AG04450 (cell line): ENCODE measurements at regions not wholly inside any gene's neighbourhood (a gene's known extent, or its start where the extent isn't known, plus 50 kb on each side); places are given as distances from the start of the nearest gene placed in this dataset.

Experiments
- CTCF ChIA-PET: fragments of 300-600, 350-600 bp; formaldehyde crosslinking; extraction: SDS; loops from one replicate; lab custom pipeline; 2022; ENCODE audit warnings: antibody characterized with exemption, inconsistent platforms; lab: Charles Lee
- POLR2A ChIA-PET: fragments of 350-600 bp; formaldehyde crosslinking; extraction: SDS; loops from one replicate; lab custom pipeline; 2021; ENCODE audit warnings: antibody characterized with exemption, inconsistent platforms; lab: Yijun Ruan, JAX
- DNase-seq: peaks from one replicate; pipeline ENCODE4 v3.0.0-alpha.2; 2011; ENCODE audit warnings: low read depth, low spot score
- H3K27ac ChIP-seq: one replicate; pipeline ENCODE4 v1.5.1; 2012; ENCODE audit warnings: low read depth, low read length, control low read depth
- H3K27me3 ChIP-seq: one replicate; pipeline ENCODE4 v1.6.0; 2012; ENCODE audit warnings: low read length; ENCODE audit not compliant: control insufficient read depth, insufficient read depth
- H3K4me3 ChIP-seq: 2 replicates; pipeline ENCODE4 v1.5.1; 2011; ENCODE audit warnings: mild to moderate bottlenecking, low read depth, low read length, control low read depth
- H3K9me3 ChIP-seq: 2 replicates; pipeline ENCODE4 v1.5.1; 2012; ENCODE audit warnings: low read length; ENCODE audit not compliant: control insufficient read depth, insufficient read depth
- CTCF ChIP-seq: IDR thresholded peaks from 2 replicates; pipeline ENCODE4 v1.5.1; 2011; ENCODE audit warnings: low read depth, low read length, control low read depth, inconsistent platforms

GRCh38 chr18:78423811-78424210, 555.8 kb upstream of the SALL3 start:
- peaks cover 64% of the 10 kb centered on the region for H3K9me3 ChIP-seq
- no peak for DNase-seq
- H3K4me3 ChIP-seq: no peak overlapping the region
- ChIA-PET POLR2A (no interaction called here), CTCF (no interaction called here)
- TF ChIP-seq CTCF: no peak
- no peaks in the 10 kb centered on the region for H3K27me3 ChIP-seq
- no peak overlapping the region for H3K27ac ChIP-seq

GRCh38 chr18:78424403-78425018, 555.1 kb upstream of the SALL3 start:
- DNase-seq: no peak
- no peak overlapping the region for H3K27ac ChIP-seq
- ChIA-PET CTCF (no interaction called here), POLR2A (no interaction called here)
- no peaks in the 10 kb centered on the region for H3K27me3 ChIP-seq
- no peak overlapping the region for H3K4me3 ChIP-seq
- peaks cover 71% of the 10 kb centered on the region for H3K9me3 ChIP-seq
- TF ChIP-seq CTCF: no peak

- no peak for TF ChIP-seq CTCF
Measured at GRCh38 chr18:78425019-78425412, 554.6 kb upstream of the SALL3 start.

GRCh38 chr18:78427081-78427480, 552.5 kb upstream of the SALL3 start:
- Histone ChIP-seq H3K4me3 (no peak overlapping the region), H3K27me3 (no peaks in the 10 kb centered on the region), H3K27ac (no peak overlapping the region), H3K9me3 (peaks cover 68% of the 10 kb centered on the region)
- DNase-seq: no peak
- ChIA-PET POLR2A (no interaction called here), CTCF (no interaction called here)
- TF ChIP-seq CTCF: no peak

More at GRCh38 chr18:78425019-78425412, 554.6 kb upstream of the SALL3 start:
- CTCF ChIA-PET: no interaction called here
- H3K27ac ChIP-seq: no peak overlapping the region
- no peak overlapping the region for H3K4me3 ChIP-seq
- peaks cover 72% of the 10 kb centered on the region for H3K9me3 ChIP-seq
- no peaks in the 10 kb centered on the region for H3K27me3 ChIP-seq
- POLR2A ChIA-PET: no interaction called here
- no peak for DNase-seq

GRCh38 chr18:78429127-78430108, 550.2 kb upstream of the SALL3 start:
- Histone ChIP-seq H3K9me3 (peaks cover 64% of the 10 kb centered on the region), H3K27me3 (no peaks in the 10 kb centered on the region), H3K4me3 (no peak overlapping the region), H3K27ac (no peak overlapping the region)
- CTCF ChIA-PET: no interaction called here
- TF ChIP-seq CTCF: no peak
- no peak for DNase-seq
- POLR2A ChIA-PET: no interaction called here
